ENCODE measurements at regions not wholly inside any gene's neighbourhood (a gene's known extent, or its start where the extent isn't known, plus 50 kb on each side); places are given as distances from the start of the nearest gene placed in this dataset.
A peak's percentile ranks its signal among the peaks of the same experiment; 100 is the strongest.

DNA sequence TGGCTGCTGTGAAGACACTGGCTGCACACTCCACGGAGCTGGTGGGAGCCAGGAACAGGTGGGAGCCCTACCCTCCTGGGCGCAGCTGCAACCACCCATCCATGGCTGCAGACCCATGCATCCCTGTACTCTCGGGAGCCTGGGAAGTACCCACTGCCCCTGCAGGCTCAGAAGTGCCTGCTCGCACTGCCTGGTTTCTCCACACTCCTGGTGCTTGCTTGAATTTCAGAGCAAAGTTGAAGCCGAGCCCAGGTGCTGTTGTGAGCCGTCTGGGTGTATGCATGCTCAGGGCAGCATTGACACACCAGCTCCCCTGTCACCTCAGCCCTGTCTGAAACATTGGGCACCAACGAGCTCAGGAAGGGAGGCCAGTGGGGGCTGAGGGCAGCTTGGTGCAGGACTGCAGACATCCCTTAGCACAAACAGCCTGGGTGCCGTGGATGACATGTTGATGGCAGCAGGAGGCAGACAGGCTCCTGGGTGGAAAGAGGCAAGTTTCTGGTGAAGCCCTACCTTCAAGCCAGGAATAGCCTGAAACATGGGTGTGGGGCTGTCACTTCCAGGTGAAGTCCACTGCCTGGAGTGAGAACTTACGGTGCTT, 585.9 kb downstream of the PCDH18 start:
- ChIA-PET POLR2A (no interaction called here), CTCF (no interaction called here)

GRCh38 chr4:136939781-136940180, 592.5 kb downstream of the PCDH18 start:
- no peak overlapping the region for H3K27ac ChIP-seq
- ChIA-PET POLR2A (no interaction called here), CTCF (no interaction called here)
- no peak overlapping the region for H3K4me2 ChIP-seq
- DNase-seq (ENCODE audit: low read depth in 1 of 2, low spot score in 1 of 2) (no peak), ATAC-seq (no peak), FAIRE-seq (no peak)
- H3K9me3 ChIP-seq = no peaks in the 10 kb centered on the region
- peaks cover 10% of the 10 kb centered on the region; the same call in 2 of the 3 replicates for H3K4me1 ChIP-seq
- H3K4me3 ChIP-seq = no peak overlapping the region
- TF ChIP-seq BHLHE40 (IDR thresholded peaks at IDR 0.05; ENCODE audit: low read depth, low read length) (no peak), JUN (IDR thresholded peaks at IDR 0.05) (no peak), MYC (IDR thresholded peaks at IDR 0.05; ENCODE audit: borderline replicate concordance, low read length) (no peak), POLR2AphosphoS2 (conservative IDR thresholded peaks at IDR 0.05; ENCODE audit: low read length) (no peak)
- TF ChIP-seq, protein P1, sequence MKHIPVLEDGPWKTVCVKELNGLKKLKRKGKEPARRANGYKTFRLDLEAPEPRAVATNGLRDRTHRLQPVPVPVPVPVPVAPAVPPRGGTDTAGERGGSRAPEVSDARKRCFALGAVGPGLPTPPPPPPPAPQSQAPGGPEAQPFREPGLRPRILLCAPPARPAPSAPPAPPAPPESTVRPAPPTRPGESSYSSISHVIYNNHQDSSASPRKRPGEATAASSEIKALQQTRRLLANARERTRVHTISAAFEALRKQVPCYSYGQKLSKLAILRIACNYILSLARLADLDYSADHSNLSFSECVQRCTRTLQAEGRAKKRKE (CRISPR knock-in tag; IDR thresholded peaks at IDR 0.05; ENCODE audit: low read depth) = no peak

More for the DNA sequence above, 585.9 kb downstream of the PCDH18 start:
- H3K27ac ChIP-seq = no peak overlapping the region
- DNase-seq (ENCODE audit: low read depth in 1 of 2, low spot score in 1 of 2) (no peak), FAIRE-seq (no peak), ATAC-seq (no peak)
- WGBS (ENCODE audit: missing lambda C conversion rate) = 37% methylated on average over 7 of the region's 9 CpGs
- H3K4me1 ChIP-seq = no peaks in the 10 kb centered on the region
- H3K4me2 ChIP-seq = no peak overlapping the region
- H3K9me3 ChIP-seq = no peaks in the 10 kb centered on the region
- no peak overlapping the region for H3K4me3 ChIP-seq
- TF ChIP-seq RCOR1 (IDR thresholded peaks at IDR 0.05; ENCODE audit: low read depth, low read length) (no peak), HOXA7 (CRISPR knock-in tag; IDR thresholded peaks at IDR 0.05) (no peak), JUNB (IDR thresholded peaks at IDR 0.05) (no peak), MYC (IDR thresholded peaks at IDR 0.05; ENCODE audit: borderline replicate concordance, low read length) (no peak), SREBF2 (IDR thresholded peaks at IDR 0.05) (no peak)

DNA sequence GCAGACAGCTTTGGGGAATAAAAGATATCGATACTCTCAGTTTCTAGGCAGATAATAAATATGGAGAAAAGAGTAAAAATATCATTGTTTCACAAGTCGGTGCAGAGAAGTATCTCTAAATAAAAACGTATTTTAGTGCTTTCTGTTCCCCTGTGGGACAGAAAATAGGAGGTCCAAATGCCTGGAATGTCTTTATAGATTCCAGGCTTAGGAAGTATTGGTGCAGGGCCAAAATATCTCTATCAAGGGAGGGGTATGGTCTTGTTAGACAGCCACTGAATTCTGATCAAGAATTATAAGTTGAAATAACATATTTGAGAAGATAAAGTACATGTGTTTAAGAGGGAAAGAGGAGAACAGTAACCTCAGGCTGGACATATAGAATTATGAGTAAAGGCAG, 596.4 kb downstream of the PCDH18 start:
- ATAC-seq = no peak
- peak overlapping the region; percentile 11 to 53; a peak in 4 of 6 replicates for H3K27ac ChIP-seq
- peaks cover 12% of the 10 kb centered on the region; the same call in 2 of the 3 replicates for H3K4me1 ChIP-seq
- no peak for DNase-seq (ENCODE audit: low read depth in 1 of 2, low spot score in 1 of 2)
- H3K4me2 ChIP-seq = peak overlapping the region; percentile 55
- no peaks in the 10 kb centered on the region for H3K9me3 ChIP-seq
- WGBS (ENCODE audit: missing lambda C conversion rate) = 9% methylated on average over 3 of the region's 3 CpGs
- CTCF ChIA-PET = no interaction called here
- FAIRE-seq = no peak
- POLR2A ChIA-PET = no interaction called here
- no peak overlapping the region for H3K4me3 ChIP-seq
- TF ChIP-seq, protein P2, sequence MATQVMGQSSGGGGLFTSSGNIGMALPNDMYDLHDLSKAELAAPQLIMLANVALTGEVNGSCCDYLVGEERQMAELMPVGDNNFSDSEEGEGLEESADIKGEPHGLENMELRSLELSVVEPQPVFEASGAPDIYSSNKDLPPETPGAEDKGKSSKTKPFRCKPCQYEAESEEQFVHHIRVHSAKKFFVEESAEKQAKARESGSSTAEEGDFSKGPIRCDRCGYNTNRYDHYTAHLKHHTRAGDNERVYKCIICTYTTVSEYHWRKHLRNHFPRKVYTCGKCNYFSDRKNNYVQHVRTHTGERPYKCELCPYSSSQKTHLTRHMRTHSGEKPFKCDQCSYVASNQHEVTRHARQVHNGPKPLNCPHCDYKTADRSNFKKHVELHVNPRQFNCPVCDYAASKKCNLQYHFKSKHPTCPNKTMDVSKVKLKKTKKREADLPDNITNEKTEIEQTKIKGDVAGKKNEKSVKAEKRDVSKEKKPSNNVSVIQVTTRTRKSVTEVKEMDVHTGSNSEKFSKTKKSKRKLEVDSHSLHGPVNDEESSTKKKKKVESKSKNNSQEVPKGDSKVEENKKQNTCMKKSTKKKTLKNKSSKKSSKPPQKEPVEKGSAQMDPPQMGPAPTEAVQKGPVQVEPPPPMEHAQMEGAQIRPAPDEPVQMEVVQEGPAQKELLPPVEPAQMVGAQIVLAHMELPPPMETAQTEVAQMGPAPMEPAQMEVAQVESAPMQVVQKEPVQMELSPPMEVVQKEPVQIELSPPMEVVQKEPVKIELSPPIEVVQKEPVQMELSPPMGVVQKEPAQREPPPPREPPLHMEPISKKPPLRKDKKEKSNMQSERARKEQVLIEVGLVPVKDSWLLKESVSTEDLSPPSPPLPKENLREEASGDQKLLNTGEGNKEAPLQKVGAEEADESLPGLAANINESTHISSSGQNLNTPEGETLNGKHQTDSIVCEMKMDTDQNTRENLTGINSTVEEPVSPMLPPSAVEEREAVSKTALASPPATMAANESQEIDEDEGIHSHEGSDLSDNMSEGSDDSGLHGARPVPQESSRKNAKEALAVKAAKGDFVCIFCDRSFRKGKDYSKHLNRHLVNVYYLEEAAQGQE (IDR thresholded peaks at IDR 0.05) = no peak
- TF ChIP-seq RARB (CRISPR knock-in tag; IDR thresholded peaks at IDR 0.05) (no peak), SMC3 (IDR thresholded peaks at IDR 0.05) (no peak), ZC3H11A (IDR thresholded peaks at IDR 0.05) (no peak), JUN (IDR thresholded peaks at IDR 0.05) (no peak), HOXB13 (CRISPR knock-in tag; IDR thresholded peaks at IDR 0.05; ENCODE audit: low read depth) (no peak), HES2 (IDR thresholded peaks at IDR 0.05) (no peak), CHD4 (IDR thresholded peaks at IDR 0.05; ENCODE audit: borderline replicate concordance) (no peak), HDAC2 (IDR thresholded peaks at IDR 0.05) (no peak), TFCP2L1 (CRISPR knock-in tag; IDR thresholded peaks at IDR 0.05) (no peak), POLR2AphosphoS2 (conservative IDR thresholded peaks at IDR 0.05; ENCODE audit: low read length) (no peak), MAX (IDR thresholded peaks at IDR 0.05) (no peak), HMGXB4 (CRISPR knock-in tag; IDR thresholded peaks at IDR 0.05; ENCODE audit: borderline replicate concordance) (no peak), FOSL2 (IDR thresholded peaks at IDR 0.05) (no peak), FOSL2 (CRISPR knock-in tag; IDR thresholded peaks at IDR 0.05) (no peak), NR3C1 (IDR thresholded peaks at IDR 0.05) (no peak)
- TF ChIP-seq, protein P3, sequence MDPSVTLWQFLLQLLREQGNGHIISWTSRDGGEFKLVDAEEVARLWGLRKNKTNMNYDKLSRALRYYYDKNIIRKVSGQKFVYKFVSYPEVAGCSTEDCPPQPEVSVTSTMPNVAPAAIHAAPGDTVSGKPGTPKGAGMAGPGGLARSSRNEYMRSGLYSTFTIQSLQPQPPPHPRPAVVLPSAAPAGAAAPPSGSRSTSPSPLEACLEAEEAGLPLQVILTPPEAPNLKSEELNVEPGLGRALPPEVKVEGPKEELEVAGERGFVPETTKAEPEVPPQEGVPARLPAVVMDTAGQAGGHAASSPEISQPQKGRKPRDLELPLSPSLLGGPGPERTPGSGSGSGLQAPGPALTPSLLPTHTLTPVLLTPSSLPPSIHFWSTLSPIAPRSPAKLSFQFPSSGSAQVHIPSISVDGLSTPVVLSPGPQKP (IDR thresholded peaks at IDR 0.05; ENCODE audit: low read depth, low read length) = no peak
- TF ChIP-seq, protein P1 (CRISPR knock-in tag; IDR thresholded peaks at IDR 0.05; ENCODE audit: low read depth) = no peak
- TF ChIP-seq, protein P4, sequence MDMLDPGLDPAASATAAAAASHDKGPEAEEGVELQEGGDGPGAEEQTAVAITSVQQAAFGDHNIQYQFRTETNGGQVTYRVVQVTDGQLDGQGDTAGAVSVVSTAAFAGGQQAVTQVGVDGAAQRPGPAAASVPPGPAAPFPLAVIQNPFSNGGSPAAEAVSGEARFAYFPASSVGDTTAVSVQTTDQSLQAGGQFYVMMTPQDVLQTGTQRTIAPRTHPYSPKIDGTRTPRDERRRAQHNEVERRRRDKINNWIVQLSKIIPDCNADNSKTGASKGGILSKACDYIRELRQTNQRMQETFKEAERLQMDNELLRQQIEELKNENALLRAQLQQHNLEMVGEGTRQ (IDR thresholded peaks at IDR 0.05) = no peak

Measured in A549 (cell line).